ENCODE measurements at regions not wholly inside any gene's neighbourhood (a gene's known extent, or its start where the extent isn't known, plus 50 kb on each side); places are given as distances from the start of the nearest gene placed in this dataset.

- DNase-seq = no peak
Observed at GRCh38 chr14:87149583-87150354, 843.2 kb downstream of the GALC start.

- DNase-seq = no peak
Observed at GRCh38 chr14:87148655-87149054, 844.3 kb downstream of the GALC start.

GRCh38 chr14:87142551-87143211, 850.3 kb downstream of the GALC start:
- DNase-seq = no peak

- no peak for DNase-seq
Observed at GRCh38 chr14:87141801-87142200, 851.2 kb downstream of the GALC start.

- no peak for DNase-seq
Observed at GRCh38 chr14:87139299-87139698, 853.7 kb downstream of the GALC start.

GRCh38 chr14:87133073-87133801, 859.7 kb downstream of the GALC start:
- no peak for DNase-seq

GRCh38 chr14:87131879-87132278, 861.1 kb downstream of the GALC start:
- no peak for DNase-seq

GRCh38 chr14:87122166-87122565, 870.8 kb downstream of the GALC start:
- DNase-seq = no peak

- DNase-seq = no peak
Observed at GRCh38 chr14:87121716-87122115, 871.3 kb downstream of the GALC start.

- no peak for DNase-seq
Observed at GRCh38 chr14:87115234-87115633, 877.7 kb downstream of the GALC start.

- DNase-seq = no peak
Observed at GRCh38 chr14:87113286-87113685, 879.7 kb downstream of the GALC start.

GRCh38 chr14:87111741-87112140, 881.2 kb downstream of the GALC start:
- DNase-seq = no peak

- DNase-seq = no peak
Observed at GRCh38 chr14:87111126-87111525, 881.9 kb downstream of the GALC start.

- no peak for DNase-seq
Observed at GRCh38 chr14:87109271-87109670, 883.7 kb downstream of the GALC start.

GRCh38 chr14:87108726-87109125, 884.3 kb downstream of the GALC start:
- DNase-seq = no peak

- DNase-seq = no peak
Observed at GRCh38 chr14:87102811-87103378, 890.1 kb downstream of the GALC start.

GRCh38 chr14:87097015-87097414, 896.0 kb downstream of the GALC start:
- no peak for DNase-seq

GRCh38 chr14:87094913-87095312, 898.1 kb downstream of the GALC start:
- DNase-seq = no peak

GRCh38 chr14:87088588-87088987, 904.4 kb downstream of the GALC start:
- DNase-seq = no peak

- no peak for DNase-seq
Observed at GRCh38 chr14:87087881-87088280, 905.1 kb downstream of the GALC start.

- DNase-seq = no peak
Observed at GRCh38 chr14:87084908-87085307, 908.1 kb downstream of the GALC start.

- no peak for DNase-seq
Observed at GRCh38 chr14:87082917-87083316, 910.1 kb downstream of the GALC start.

GRCh38 chr14:87081004-87081403, 912.0 kb downstream of the GALC start:
- no peak for DNase-seq

GRCh38 chr14:87080146-87080545, 912.8 kb downstream of the GALC start:
- no peak for DNase-seq
